HG03060 (cell line): ENCODE measurements at regions not wholly inside any gene's neighbourhood (a gene's known extent, or its start where the extent isn't known, plus 50 kb on each side); places are given as distances from the start of the nearest gene placed in this dataset.

Experiments
- ATAC-seq: cut with Tn5 transposase; IDR thresholded peaks from one replicate; pipeline ENCODE4 v1.9.1; 2021; ENCODE audit warnings: low read depth, moderate number of reproducible peaks; ENCODE audit not compliant: unreplicated experiment

GRCh38 chr12:92504594-92504981, 198.2 kb upstream of the PLEKHG7 start:
- no peak for ATAC-seq

GRCh38 chr12:92503971-92504593, 198.7 kb upstream of the PLEKHG7 start:
- ATAC-seq, result no peak

DNA sequence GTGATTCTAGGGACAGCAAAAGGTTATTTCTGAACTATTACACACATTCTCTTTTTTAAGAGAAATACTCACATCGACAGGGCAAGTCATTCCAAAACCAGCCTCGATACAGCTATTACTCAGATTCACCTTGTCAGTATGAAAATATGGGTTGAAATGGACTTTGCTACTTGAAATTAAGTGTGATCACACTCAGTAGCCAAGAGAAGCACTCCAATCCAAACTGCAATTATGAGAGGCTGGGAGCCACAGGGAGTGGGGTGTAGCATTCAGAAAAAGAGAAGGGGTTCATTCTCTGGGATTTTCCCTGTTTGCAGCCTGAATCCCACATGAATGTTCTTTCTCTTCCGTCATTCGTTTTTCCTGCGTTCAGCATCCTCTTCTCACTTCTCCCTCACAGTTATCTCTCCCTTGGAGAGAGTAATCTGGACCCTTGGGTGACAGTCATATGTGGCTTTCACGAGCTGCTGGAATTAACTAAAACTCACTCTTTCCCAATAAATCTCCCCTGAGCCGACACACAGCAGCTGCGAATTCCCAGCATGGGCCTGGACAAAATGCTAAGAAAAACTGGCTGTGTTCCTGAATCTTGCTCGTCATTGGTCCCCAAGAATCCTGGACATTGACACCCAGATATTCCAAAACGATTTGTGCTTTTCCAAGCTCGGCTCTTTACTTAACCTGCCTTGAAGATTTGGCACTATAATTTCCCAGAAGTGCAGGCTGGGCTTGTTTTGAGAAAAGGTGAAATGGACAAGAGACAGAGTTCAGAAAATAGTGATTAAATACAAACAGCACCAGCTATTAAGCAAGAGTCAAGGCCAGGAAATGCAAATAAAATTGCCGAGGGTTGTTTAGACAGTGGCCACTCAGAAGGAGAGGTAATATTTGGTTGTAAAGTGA, 199.5 kb upstream of the PLEKHG7 start:
- ATAC-seq, result peak; percentile 42

- peak; percentile 33 for ATAC-seq
Observed at GRCh38 chr12:92502417-92503028, 200.3 kb upstream of the PLEKHG7 start.

- ATAC-seq, result peak; percentile 49
Observed at GRCh38 chr12:92496790-92497189, 206.0 kb upstream of the PLEKHG7 start.

DNA sequence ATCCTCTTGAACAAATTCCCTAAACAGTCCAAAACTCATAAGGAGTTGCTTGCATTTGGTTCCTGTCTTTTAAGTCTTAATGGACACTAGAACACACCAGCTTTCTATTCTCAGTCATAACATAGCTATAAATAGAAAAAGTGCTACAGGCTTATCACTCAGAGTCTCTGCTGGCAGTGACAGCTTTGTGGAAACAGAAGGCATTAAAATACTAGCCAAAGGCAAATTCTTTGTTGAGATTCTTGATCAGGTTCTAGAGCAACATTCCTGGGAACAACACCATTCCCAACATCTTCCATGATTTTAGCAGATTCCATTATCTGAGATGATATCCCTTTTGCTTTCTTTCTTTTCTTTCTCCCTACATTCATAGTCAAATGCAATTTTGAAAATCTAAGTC, 207.7 kb upstream of the PLEKHG7 start:
- no peak for ATAC-seq

DNA sequence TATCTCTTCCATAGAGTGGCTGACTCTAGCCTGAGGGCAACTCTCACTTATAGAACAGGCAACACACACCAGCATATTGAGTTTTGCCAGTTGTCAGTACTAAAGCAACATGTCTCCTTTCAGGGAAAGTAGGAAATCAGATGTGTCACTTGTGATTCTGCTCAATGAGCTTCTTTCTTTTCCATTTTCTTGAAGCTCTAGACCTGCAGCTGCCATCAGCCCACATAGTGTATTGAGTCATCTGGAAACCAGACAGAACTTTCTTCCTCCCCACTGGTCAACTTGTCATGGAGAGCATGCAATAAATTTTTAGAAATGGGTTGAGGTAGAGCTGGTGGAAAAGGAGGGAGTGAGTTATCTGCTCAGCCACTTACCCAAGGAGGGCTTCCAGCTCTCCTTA, 209.0 kb upstream of the PLEKHG7 start:
- peak; percentile 43 for ATAC-seq

DNA sequence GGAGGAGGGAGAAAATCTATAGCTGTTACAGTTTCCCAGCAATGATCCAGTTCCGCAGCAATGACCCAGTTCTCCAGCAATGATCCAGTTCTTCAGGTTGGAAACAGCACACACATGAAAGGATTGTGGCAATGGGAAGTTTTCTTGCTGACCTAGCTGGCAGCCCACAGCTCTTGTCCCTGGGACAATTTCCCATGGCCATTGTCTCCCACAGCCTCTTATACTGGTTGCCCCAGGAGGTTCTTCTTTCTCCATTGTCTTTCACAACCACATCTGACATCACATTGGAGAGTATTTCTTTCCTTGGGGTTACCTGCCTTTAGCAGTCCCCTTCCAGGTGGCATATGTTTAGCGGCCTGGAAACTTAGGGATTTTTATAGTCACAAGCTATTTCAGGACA, 209.8 kb upstream of the PLEKHG7 start:
- ATAC-seq, result no peak

DNA sequence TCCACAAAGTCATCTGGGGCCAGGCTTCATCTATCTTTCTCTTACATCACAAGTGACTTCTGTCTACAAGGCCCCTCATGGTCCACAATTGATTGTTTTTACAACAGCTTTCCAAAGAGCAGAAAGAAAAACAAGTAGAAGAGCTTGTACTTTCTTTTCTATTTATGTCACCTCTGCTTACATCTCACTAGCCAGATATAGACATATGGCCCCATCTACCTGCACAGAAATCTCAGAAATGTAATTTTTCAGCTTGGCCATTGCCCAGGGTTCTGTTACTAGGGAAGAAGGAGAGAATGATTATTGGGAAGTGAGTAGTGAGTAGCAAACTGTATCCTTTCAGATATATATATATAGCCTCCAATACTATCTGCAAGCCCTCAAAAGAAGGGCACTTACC, 210.5 kb upstream of the PLEKHG7 start:
- ATAC-seq, result no peak

GRCh38 chr12:92489781-92490180, 213.0 kb upstream of the PLEKHG7 start:
- no peak for ATAC-seq

- ATAC-seq, result no peak
Observed at GRCh38 chr12:92488735-92489134, 214.1 kb upstream of the PLEKHG7 start.

- no peak for ATAC-seq
Observed at GRCh38 chr12:92487138-92487485, 215.7 kb upstream of the PLEKHG7 start.

- no peak for ATAC-seq
Observed at GRCh38 chr12:92486443-92487137, 216.2 kb upstream of the PLEKHG7 start.

- no peak for ATAC-seq
Observed at GRCh38 chr12:92485351-92486348, 217.1 kb upstream of the PLEKHG7 start.

DNA sequence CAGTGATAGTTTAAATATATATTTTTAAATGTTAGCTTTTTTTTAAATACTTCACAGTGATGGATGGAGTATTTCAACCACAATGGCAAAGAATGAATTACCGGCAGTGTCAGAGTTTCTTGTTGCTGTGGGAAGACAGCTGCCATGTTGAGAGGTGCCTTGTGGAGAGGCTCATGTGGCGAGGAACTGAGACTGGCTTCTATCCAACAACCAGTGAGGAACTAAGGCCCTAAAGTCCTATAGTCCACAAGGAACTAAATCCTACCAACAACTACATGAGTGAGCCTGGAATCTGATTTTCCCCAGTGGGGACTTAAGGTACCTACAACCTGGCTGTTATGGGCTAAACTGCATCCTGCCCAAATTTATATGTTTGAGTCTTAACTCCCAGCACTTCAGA, 220.2 kb upstream of the PLEKHG7 start:
- ATAC-seq, result no peak

DNA sequence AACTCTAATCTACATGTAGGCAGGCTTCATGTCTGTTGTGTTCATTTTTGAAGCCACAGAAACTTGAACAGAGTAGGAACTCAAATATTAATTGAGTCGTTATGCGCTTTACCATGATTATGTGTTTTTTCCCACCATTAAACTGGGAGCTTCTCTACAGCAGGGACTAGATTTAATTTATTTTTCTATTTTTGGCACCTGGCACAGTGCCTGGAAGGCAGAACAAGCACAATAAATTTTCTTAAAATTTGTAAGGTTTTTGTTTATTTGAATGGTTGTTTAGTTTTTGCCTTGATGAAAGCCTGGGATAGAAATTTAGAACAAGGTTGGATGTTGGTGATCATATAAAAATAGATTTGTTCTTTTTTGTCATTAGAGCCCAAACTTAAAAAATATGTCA, 221.7 kb upstream of the PLEKHG7 start:
- no peak for ATAC-seq

DNA sequence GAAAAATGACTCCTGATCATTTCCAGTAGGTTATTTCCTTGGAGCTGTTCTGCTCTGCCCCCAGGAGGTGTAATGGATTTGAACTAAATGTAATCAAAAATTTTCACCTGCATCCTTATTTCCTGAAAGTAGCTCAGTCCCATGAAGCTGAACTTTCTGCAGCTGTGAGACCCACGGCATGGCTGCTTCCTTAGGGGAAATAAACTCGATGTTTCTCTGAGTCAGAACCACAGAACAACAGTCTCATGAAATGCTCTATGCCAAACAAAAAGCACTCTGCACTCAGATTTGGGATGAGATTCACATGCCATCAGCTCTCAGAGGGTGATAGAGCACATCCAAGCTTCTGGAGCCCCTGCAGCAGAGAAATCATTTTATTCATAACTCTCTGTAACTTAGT, 224.1 kb upstream of the PLEKHG7 start:
- no peak for ATAC-seq

- ATAC-seq, result no peak
Observed at GRCh38 chr12:92476844-92477243, 225.9 kb upstream of the PLEKHG7 start.

DNA sequence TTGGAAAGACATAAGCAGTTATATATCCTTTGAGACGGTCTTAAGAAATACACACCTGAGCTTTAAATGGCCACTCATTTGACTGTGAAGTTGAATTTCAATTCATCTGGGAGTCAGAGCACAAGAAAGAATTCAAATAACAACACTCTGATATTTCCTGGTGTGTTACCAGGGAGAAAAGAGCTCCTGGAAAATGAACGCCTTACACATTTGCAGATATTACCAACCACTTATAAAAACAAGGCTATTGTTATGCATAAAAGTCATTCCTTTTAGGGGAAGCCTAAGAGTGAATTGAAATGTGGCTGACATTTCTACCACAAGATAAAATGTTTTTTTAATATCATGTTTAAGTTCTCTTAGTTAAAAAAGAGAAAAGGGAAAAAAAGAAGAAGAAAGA, 229.2 kb upstream of the PLEKHG7 start:
- ATAC-seq, result no peak

- ATAC-seq, result no peak
Observed at GRCh38 chr12:92472201-92472600, 230.6 kb upstream of the PLEKHG7 start.
